ENCODE measurements at regions not wholly inside any gene's neighbourhood (a gene's known extent, or its start where the extent isn't known, plus 50 kb on each side); places are given as distances from the start of the nearest gene placed in this dataset.

GRCh38 chr18:73007915-73008308 lies 140.1 kb upstream of the NETO1 start:
- no peaks in the 10 kb centered on the region for H3K36me3 ChIP-seq
- intact Hi-C loops (cut with DNase I): no loop called here
- DNase-seq: no peak
- no peaks in the 10 kb centered on the region for H3K9me3 ChIP-seq
- no peaks in the 10 kb centered on the region for H3K27me3 ChIP-seq
- TF ChIP-seq POLR2A (IDR thresholded peaks at IDR 0.05) (no peak), CTCF (IDR thresholded peaks at IDR 0.05) (no peak)
- H3K27ac ChIP-seq: no peak overlapping the region
- H3K4me1 ChIP-seq: no peaks in the 10 kb centered on the region
- 91 to 93% methylated on average over 4 of the region's 4 CpGs for WGBS, 2 donors
- no peak overlapping the region for H3K4me3 ChIP-seq (replicated peaks in 1 of 3)

- Histone ChIP-seq H3K9me3 (no peaks in the 10 kb centered on the region), H3K4me3 (replicated peaks in 1 of 3) (no peak overlapping the region), H3K36me3 (no peaks in the 10 kb centered on the region), H3K27ac (no peak overlapping the region), H3K4me1 (no peaks in the 10 kb centered on the region), H3K27me3 (no peaks in the 10 kb centered on the region)
- DNase-seq: no peak
- no peak for TF ChIP-seq CTCF (IDR thresholded peaks at IDR 0.05)
- no peak for TF ChIP-seq POLR2A (IDR thresholded peaks at IDR 0.05)
- WGBS, 2 donors: 46 to 54% methylated on average over 6 of the region's 6 CpGs
- intact Hi-C loops (cut with DNase I): no loop called here
Measured at GRCh38 chr18:73007195-73007914, 139.6 kb upstream of the NETO1 start.

GRCh38 chr18:73006331-73006730 lies 138.5 kb upstream of the NETO1 start:
- intact Hi-C loops (cut with DNase I): no loop called here
- TF ChIP-seq CTCF (IDR thresholded peaks at IDR 0.05) (no peak), POLR2A (IDR thresholded peaks at IDR 0.05) (no peak)
- no peaks in the 10 kb centered on the region for H3K9me3 ChIP-seq
- 61 to 67% methylated on average over 3 of the region's 3 CpGs for WGBS, 2 donors
- H3K4me1 ChIP-seq: no peaks in the 10 kb centered on the region
- no peaks in the 10 kb centered on the region for H3K36me3 ChIP-seq
- no peak overlapping the region for H3K27ac ChIP-seq
- no peaks in the 10 kb centered on the region for H3K27me3 ChIP-seq
- DNase-seq: no peak
- no peak overlapping the region for H3K4me3 ChIP-seq (replicated peaks in 1 of 3)

GRCh38 chr18:73004260-73004659 lies 136.5 kb upstream of the NETO1 start:
- Histone ChIP-seq H3K9me3 (no peaks in the 10 kb centered on the region), H3K27me3 (no peaks in the 10 kb centered on the region), H3K4me1 (no peaks in the 10 kb centered on the region), H3K36me3 (no peaks in the 10 kb centered on the region), H3K27ac (no peak overlapping the region), H3K4me3 (replicated peaks in 1 of 3) (no peak overlapping the region)
- DNase-seq: no peak
- intact Hi-C loops (cut with DNase I): no loop called here
- 80 to 91% methylated on average over 2 of the region's 2 CpGs for WGBS, 2 donors
- TF ChIP-seq POLR2A (IDR thresholded peaks at IDR 0.05) (no peak), CTCF (IDR thresholded peaks at IDR 0.05) (no peak)

GRCh38 chr18:72999971-73000607 lies 132.3 kb upstream of the NETO1 start:
- intact Hi-C loops (cut with DNase I): no loop called here
- no peak for TF ChIP-seq CTCF (IDR thresholded peaks at IDR 0.05)
- no peak for TF ChIP-seq POLR2A (IDR thresholded peaks at IDR 0.05)

More at GRCh38 chr18:72999971-73000607, 132.3 kb upstream of the NETO1 start:
- no peaks in the 10 kb centered on the region for H3K36me3 ChIP-seq
- DNase-seq: no peak
- H3K4me3 ChIP-seq (replicated peaks in 1 of 3): no peak overlapping the region
- no peak overlapping the region for H3K27ac ChIP-seq
- no peaks in the 10 kb centered on the region for H3K9me3 ChIP-seq
- no peaks in the 10 kb centered on the region for H3K27me3 ChIP-seq
- no peaks in the 10 kb centered on the region for H3K4me1 ChIP-seq

All from thyroid gland (tissue), 4 donors.